HK-2 (cell line): ENCODE measurements at regions not wholly inside any gene's neighbourhood (a gene's known extent, or its start where the extent isn't known, plus 50 kb on each side); places are given as distances from the start of the nearest gene placed in this dataset.
A peak's percentile ranks its signal among the peaks of the same experiment; 100 is the strongest.
"Not testable (repeated sequence)": the region's sequence is repeated elsewhere in the genome, so short reads cannot be mapped to it uniquely, and the experiment has no call there.

ENCODE experiments used
- DNase-seq: peaks from one replicate; pipeline ENCODE4 v3.0.0-alpha.2; 2018; ENCODE audit not compliant: unreplicated experiment

DNA sequence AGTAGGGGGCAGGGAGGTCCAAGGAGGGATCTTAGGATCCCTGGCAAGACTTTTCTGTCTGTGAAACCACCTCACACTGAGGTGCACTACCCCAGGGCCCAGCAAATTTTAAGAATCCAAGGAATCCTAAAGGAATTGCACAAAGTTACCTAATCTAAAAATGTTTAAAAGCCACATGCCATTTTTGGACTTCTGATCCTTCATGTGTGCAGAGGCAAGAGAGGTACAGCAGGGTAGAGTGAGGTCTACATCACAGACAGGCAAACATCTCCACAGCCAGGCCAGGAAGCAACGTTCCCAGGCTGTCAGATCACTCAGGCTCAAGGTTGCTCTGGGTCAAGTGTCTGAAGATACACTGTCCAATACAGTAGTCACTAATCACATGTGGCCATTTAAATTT is 324.6 kb upstream of the DUSP10 start:
- no peak for DNase-seq

DNA sequence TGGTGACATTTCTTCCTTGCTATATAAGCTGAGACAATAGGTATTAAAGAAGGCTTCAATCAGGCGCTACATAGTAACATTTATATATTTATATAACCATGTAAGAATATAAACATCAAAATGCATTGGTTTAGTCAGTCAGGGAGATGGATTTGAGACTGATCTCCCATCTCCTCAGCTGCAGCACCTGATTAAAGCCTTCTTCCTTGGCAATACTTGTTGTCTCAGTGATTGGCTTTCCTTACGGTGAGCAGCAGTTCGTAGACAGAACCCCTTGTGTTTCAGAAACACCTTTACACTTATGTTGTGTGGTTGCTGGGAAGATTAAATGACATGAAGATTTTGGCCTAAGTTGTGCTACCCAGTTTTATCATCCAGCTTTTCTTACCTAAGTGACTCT is 323.3 kb upstream of the DUSP10 start:
- DNase-seq, result no peak

DNA sequence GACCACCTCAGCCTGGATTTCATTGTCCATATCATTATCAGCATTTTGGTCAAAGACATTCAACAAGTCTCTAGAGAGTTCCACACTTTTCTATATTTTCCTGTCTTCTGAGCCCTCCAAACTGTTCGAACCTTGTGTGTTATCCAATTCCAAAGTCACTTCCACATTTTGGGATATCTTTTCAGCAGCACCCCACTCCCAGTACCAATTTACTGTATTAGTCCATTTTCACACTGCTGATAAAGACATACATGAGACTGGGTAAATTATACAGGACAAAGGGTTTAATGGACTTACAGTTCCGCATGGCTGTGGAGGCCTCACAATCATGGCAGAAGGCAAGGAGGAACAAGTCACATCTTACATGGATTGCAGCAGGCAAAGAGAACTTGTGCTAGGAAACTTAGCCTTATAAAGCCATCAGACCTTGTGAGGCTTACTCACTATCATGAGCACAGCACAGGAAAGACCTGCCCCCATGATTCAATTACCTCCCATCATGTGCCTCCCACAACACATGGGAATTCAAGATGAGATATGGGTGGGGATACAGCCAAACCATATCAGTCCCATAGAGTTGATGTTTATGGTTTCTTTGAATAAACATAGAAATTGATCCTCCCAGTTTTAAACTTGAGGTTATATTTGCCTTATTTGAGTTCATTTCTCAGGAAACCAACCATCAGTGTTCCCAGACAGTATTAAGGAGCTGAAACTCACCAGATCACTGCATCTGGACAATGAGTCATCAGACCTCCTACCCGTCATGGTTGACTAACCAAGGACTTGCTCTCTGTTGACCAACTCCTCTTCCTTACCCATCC is 322.7 kb upstream of the DUSP10 start:
- DNase-seq, result no peak

DNA sequence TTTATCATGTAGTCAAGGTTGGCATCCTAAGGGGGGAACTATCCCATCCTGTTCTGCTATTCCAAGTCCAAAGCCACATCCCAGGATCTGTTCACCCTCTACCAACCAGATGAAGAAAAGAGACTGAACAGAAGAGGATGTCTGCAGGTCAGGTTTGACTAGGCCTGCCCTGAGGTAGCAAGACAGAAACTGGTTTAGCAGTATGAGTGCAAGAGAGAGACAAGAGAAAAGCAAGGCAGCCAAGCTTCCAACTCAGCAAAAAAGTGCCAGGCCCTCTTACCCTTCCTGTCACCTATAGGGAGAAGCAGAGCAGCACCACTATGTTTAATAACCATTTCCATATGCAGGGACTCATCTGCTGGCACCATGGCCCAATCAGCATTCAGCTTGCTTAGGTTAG is 320.8 kb upstream of the DUSP10 start:
- no peak for DNase-seq

DNA sequence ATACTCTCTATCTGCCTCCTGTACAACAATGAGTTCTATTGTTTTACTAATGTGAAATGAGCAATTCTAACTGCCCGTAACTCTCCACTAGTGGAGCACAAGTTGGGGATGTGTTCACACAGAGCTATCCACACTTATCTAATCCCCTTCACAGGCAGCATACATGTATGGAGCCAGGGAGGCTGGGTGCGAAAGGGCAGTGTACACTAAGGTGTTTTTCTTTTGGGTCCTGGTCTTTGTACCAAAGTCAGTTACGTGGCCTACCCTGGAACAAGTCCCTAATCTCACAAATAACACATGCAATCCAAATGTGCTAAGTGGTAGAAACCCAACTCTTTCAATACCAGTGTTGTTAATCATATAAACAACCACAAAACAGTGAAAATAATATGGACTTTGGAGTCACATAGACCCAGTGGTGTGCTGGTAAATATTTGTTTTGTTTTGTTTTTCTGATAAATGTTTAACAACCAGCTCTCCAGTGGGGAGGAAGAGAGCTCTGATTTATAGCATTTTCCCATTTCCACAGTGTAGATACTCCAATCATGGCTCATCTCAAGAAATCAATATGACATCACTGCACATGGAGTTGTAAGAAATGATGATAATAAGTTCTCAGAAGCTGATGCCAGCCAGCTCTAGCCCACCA is 319.9 kb upstream of the DUSP10 start:
- no peak for DNase-seq

DNA sequence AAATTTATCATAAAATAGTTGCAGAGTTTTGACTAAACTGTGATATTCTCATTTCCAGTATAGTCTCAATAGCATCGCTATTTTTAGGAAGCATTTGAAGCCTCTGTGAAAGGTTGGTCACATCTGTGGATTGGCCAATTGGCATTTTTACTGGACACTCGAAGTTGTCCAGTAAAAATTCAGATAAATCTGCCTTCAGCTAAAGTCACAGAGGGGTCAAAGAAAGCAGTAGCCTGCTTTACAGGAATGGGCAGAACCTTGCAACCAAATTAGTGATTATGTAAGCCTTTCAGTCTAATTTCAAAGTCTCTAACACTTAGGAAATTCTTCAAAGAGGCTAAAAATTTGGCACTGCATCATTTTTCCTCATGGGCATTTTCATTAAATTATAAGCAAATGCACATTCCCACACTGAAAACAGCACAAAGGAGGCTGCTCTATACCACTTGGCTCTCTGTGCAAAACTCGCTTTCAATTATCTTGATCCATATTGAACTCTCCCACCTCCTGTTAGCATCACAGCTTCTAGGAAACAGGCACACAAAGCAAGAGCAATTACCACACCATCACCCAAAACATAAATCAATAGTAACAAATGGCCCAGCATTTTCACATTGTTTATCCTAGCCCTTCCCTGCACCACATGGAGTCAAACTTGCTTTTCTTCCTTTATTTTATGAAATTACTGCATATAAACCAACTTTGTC is 318.5 kb upstream of the DUSP10 start:
- DNase-seq, result no peak

DNA sequence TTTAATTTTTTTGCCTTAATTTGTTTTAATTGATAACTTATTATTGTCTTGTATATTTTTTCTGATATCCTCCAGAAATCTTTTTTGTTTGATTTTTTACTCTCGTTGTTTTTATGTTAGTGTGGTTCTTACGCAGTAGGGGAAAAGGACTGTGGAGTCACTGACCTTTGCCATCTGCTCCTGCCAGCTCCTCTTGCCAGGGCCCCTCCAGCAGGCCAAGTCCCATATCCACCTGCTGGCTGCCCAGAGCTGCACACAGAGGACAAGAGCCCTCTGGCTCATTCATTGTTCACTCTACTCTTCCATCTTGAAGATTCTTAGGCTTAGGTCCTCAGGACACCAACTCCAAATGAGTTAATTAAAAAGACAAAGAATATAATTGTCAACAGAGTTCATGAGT is 316.4 kb upstream of the DUSP10 start:
- DNase-seq, result no peak

DNA sequence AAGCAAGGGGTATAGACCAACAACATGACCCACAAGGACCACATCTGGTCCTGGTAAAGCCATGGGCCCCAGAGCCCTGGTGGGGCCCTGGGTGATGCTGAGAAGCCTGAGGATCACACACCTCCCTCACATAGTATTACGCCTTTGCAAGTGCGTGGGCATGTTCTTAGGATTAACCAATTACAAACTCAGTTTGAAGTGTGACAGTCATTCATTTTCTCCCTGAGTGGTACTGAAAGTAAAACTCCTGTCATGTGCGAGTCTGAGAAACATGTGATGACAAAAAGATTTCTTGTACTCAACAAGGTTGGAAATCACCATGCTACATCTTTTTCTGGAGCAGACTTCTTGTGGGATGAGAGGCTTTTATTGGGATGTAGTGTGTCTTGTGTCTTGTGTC is 315.3 kb upstream of the DUSP10 start:
- DNase-seq, result no peak

DNA sequence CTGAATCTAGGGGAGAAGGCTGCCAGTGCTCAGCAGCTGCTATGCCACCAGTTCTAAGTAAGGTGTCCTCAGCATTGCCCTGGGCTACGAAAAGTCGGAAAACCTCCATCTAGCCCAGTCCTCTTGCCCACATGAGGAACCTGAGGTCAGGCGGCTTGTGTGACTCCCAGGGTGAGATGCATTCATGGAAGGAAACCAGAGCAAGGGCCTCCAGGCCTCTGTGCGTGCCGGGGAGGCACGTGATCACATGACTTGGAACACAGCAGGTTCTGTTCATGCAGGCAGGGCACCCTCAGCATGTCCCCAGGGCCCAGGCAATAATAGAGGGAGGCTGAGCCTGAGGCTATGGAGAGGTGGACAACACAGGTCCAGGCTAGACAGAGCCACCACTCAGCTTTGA is 312.5 kb upstream of the DUSP10 start:
- no peak for DNase-seq

DNA sequence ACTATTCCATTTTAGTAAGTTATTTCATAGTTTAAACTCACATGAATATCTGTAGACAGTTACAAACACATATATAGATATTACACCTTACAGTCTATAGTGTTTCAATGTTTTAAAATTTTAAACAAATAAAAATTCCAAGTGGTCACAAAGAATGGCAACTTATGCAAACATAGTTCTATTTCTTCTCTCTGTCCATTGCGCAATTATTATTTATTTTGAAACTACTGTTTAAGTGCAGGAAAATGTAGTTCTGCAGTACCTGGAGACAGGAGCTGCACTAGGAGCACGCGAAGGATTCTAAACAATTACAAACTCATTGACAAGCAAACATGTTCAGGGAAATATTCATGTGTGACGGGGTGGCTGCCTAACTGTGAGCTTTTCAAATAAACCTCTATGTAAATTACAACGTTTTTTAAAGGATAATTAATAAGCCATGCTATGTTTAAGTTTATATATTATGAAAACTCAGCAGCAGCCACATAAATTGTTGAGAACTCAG is 312.0 kb upstream of the DUSP10 start:
- DNase-seq, result no peak

DNA sequence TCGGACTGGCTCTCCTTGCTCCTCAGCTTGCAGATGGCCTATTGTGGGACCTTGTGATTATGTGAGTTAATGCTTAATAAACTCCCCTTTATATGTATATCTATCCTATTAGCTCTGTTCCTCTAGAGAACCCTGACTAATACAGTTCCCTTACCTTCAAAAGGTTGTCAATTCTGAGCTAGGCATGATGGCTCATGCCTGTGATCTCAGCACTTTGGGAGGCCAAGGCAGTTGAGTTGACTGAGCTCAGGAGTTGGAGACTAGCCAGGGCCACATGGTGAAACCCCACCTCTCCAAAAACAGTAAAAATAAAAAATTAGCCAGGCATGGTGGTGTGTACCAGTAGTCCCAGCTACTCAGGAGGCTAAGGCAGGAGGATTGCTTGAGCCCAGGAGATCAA is 309.4 kb upstream of the DUSP10 start:
- not testable (repeated sequence) for DNase-seq

DNA sequence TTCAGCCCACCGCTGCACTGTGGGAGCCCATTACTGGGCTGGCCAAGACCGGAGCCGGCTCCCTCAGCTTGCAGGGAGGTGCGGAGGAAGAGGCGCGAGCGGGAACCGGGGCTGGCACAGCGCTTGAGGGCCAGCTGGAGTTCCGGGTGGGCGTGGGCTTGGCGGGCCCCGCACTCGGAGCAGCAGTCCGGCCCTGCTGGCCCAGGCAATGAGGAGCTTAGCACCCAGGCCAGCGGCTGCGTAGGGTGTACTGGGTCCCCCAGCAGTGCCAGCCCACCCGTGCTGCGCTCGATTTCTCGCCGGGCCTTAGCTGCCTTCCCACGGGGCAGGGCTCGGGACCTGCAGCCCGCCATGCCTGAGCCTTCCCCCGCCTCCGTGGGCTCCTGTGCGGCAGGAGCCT is 307.8 kb upstream of the DUSP10 start:
- not testable (repeated sequence) for DNase-seq

DNA sequence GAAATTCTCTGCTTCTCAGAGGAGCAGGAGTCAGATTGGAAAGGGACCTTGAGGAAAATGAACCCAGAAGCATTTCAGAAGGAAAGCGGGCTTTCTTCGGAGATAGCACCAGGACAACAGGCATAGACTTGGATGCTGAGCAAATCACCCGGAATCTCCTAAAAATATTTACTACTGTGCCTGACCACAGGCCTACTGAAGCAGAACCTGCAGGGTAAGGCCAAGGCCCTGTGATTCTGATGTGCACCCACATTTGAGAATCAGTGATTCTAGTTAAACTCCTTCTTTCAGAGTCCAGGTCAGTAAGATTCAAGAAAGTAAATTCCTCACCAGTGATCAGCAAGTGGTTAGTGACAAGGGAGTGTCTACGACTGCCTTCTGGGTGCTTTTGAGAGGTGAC is 307.3 kb upstream of the DUSP10 start:
- peak; percentile 48 for DNase-seq

DNA sequence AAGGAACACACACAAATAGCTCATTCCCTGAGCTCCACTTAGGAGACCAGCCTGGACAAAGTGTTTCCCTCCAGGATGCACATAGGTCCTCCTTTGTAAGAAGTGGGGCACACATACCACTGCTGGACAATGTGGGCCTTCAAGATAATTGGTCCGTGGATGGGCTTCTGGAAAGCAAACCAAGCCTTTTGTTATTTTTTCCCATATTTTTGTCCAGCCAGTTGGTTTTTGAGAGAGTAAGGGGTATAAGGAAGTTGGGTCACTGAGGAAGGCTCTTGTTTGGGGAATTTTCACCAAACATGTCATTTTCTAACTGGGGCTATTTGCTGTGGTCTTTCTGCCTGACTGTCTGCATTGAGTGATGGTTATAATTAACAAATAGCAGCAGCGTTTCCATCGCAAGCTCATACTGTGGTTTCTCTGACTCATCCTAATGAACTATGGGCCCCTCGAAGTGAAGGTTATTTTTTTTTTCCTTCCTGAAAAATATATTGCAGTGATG is 306.3 kb upstream of the DUSP10 start:
- DNase-seq, result peak; percentile 30

DNA sequence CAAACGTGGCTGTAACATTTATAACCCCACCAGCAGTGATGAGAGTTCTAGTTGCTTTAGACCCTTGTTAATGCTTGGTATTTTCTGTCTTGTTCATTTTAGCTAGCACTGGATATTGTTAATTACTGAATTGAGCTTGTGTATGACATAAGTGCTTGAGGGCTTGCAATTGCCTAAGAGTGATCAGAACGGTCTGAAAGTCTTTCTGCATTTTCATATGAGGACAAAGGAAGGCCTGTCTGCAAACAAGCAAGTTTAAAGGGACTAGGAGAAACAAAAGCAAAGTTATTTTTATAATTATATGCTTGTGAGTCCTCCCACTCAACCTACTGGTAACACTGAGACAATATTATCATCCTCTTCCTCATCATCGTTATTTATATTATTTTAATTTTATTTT is 305.5 kb upstream of the DUSP10 start:
- no peak for DNase-seq

DNA sequence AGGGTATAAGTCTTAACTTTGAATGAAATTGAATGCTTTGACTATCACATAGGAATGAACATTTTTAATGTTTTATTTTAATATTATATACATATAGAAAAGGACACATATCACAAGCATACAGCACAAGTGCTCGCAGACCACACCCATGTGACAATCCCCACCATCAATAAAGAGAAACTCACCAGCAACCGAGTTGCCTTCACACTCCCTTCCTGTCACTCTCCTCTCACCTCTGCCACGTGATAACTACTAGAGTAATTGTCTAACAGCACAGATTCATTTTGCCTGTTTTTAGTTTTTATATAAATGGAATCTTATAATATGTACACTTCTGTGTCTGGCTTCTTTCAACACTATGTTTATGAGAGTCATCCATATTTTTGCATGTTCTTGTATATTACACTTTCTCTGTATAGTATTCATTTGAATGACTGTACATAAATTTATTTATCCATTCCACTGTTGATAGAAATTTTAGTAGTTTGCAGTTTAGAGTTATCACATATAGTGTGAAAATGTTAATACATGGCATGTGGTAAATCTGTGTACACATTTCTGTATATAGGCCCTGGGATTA is 304.9 kb upstream of the DUSP10 start:
- no peak for DNase-seq

DNA sequence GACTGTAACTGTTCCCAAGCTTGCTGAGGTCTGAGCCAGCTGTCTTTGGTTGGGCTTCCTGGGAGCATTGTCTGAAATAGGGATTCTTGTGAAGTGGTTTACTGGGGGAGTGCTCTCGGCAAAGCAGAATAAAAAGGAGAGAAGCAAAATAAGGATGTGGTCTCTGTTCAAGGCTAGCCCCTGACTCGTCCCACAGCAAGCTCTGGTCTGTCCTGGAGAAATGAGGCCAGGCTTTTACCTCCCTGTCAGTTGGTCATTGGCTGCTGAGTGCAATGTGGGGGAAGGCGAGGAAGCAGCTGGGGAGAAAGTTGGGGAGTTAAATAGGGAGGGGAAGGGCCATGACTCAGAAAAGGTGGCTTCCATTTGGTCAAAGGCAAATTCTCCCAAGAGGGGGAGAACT is 303.9 kb upstream of the DUSP10 start:
- DNase-seq, result no peak

DNA sequence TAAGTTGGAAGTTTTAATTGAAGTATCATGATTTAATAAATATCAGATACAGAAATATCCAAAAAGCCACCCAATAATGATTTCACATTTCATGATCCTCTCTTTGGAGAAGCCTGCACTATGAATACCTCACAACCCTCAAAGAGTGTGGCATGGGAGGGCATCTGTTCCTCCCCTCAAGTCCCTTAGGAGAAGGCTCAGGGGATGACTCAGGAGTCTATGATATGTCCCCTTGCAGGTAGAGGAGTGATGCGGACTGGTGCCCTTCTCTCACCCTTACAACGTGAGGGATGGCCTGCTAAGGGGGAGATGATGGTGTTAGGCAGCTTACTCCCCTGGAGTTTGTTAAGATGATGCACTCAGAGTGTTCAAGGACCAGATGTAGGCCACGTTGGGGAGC is 303.3 kb upstream of the DUSP10 start:
- DNase-seq, result no peak

DNA sequence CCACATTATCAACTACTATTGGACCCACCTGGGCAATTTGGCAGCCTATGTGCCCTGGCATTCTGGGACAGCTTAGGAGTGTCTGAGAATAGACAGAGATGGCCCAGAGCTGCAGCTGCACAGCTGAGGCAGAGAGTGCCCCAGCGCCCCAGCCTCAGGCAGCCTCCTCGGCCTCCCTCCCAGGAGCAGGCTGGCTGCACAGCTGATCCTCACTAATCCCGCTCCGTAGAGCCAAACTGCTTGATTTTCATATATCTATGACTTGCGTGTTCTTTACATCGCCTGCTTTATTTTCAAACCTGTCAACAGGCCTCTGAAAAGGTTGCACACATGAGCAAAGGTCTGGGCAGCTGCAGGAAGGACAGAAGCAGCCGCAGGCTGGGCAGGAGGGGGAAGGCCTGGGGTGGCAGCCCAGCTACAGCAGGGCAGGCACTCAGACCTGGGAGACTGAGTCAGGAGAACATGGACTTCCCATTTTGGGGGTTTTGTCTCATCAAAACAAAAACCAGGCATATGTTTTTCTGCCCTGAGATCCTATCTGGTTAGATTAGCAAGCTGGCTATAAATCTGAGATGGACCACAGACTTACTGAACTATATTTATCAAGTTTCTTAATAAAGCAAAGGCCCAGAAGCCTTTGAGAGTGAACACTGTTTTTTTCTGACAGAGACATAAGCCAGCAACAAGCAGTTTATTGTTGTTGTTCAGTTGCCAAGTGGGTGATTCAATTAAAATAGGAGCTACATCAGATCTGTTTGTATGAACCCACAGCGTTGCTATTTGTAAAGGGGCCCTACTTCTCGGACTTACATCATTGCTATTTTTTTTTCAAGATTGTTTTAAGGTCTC is 301.8 kb upstream of the DUSP10 start:
- DNase-seq, result no peak

DNA sequence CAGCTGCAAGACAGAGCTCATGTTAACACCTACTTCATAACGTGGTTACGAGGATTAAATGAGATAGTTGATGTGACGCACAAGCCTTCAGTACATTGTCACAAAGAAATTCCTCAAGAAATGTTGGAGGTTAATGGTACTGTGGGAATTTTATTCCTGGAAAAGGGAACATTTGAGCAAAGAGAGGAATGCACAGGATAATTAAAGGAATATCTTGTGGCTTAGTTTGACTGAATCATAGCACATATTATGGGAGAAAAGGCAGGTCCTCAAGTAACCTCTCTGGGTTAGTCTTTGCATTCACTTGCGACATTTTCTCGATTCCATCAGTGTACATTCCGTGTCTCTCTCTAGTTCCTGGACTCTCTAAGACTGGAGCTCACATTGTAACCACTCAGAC is 300.2 kb upstream of the DUSP10 start:
- no peak for DNase-seq

DNA sequence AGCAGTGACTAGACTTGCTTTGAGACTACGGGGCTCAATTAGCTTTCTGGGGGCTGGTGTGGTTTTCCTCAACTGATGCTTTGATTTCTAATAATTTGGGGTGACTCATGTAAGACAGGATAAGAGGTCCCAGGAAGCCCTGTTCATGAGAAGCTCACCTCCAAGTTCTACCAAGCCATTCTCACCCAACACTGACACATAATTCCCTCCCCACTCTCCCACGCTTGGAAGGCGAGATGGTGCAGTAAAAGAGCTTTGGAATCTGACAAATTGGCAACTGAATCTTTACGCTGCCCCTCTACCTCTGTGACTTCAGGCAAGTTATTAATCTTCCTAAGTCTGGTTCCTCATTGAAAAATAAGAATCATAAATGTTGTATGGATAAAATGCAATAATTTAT is 299.1 kb upstream of the DUSP10 start:
- DNase-seq, result no peak
